T follicular helper cell (primary cell): ENCODE measurements at regions not wholly inside any gene's neighbourhood (a gene's known extent, or its start where the extent isn't known, plus 50 kb on each side); places are given as distances from the start of the nearest gene placed in this dataset.

Experiments
- DNase-seq: peaks from one replicate; pipeline ENCODE4 v3.0.0-alpha.2; 2020; ENCODE audit warnings: low read depth

DNA sequence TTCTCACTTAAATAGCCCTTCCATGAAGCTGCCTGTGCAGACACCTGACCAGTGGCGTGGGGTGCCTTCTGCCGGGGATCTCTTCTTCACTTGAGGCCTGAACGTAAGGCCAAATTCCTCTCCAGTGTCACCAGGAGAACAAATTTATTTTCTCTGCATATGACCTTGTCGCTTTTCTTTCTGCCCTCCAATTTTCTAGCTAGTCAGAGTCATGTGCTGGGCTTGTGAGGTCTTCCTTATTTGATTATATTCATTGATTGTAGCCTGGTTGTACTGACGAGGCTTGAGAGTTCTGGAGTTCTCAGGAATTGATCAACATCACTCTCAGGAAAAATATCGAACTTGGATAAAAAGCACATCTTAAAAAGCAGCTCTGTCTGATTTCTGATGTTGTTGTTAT lies 255.7 kb downstream of the BUB3 start:
- no peak for DNase-seq

DNA sequence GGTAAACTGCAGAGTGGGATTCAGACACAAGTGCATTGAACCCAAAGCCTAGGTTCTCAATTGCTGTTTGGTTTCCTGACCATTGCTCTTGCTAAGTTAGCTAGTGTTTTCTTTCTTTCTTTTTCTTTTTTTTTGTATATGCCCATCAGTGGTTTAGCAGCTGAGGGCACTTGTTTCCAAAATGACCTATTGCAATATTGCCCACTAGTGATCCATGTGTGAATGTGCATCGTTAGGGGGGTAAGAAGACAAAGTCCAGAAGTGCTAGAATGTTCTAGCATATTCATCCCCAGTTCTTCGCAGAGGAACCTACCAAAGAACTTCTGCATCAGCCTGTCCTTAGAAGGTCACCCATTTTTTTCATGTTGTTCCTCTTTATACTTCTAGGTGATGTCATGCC lies 252.8 kb upstream of the GPR26 start:
- DNase-seq: no peak

DNA sequence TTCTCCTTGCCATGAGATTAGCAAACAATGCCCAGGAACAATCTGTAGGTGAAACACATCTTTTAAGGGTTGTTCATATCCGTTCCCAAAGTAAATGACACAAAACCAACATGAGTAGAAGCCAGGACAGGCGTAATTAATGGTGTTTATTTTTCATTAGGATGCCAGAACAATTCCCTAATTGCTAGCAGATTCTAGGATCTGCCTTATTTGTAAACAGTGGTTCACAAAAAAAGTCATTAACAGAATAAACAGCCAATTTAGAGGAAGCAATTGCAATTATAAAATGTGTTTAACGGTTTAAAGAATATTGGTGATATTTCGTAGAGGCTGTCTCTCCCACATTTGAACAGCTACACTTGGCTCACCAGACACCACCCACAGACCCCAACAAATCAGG lies 250.6 kb upstream of the GPR26 start:
- DNase-seq: no peak

DNA sequence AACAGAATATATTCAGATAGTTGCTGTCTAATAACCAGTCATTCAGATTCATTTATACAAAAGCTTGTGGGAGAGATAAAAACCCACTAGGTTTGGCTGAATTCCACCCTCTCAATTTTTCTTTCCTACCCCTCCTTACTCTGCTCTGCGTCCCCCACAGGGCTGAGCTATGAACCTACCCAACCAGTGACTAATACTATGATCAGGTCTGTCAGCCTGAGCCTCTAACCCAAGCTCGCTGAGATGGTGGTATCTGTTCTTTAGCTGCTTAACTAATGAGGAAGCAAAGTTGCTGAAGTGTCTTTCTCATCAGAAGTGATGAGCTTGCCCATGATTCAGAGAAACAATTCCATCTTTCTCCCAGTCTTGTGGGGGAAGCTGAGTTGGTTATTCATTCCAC lies 248.7 kb upstream of the GPR26 start:
- DNase-seq: no peak

GRCh38 chr10:123421461-123421860 lies 244.7 kb upstream of the GPR26 start:
- DNase-seq: no peak

GRCh38 chr10:123422261-123422660 lies 243.9 kb upstream of the GPR26 start:
- DNase-seq: no peak

DNA sequence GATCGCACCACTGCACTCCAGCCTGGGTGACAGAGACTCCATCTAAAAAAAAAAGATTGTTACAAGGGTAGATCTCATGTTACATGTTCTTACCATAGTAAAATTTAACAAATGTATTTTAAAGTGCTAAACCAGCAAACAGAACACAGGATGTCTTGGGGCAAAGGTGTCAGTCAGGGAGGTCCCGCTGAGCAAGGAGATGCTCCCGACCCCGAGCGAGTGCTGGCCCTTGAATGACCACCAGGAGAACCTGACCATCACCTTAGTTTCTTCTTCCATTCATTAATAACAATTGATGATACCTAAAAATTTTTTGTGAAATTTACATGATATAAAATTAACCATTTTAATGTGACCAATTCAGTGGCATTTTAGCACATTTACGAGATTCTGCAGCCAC lies 241.6 kb upstream of the GPR26 start:
- no peak for DNase-seq

GRCh38 chr10:123425680-123426079 lies 240.5 kb upstream of the GPR26 start:
- DNase-seq: no peak

GRCh38 chr10:123427165-123427786 lies 238.9 kb upstream of the GPR26 start:
- no peak for DNase-seq

GRCh38 chr10:123428391-123428790 lies 237.8 kb upstream of the GPR26 start:
- no peak for DNase-seq

- DNase-seq: no peak
These were observed 236.4 kb upstream of the GPR26 start for GRCh38 chr10:123429706-123430221.

GRCh38 chr10:123433539-123433938 lies 232.6 kb upstream of the GPR26 start:
- DNase-seq: no peak

- no peak for DNase-seq
These were observed 231.6 kb upstream of the GPR26 start for GRCh38 chr10:123434435-123435039.

- no peak for DNase-seq
These were observed 223.3 kb upstream of the GPR26 start for GRCh38 chr10:123442901-123443300.

- DNase-seq: no peak
These were observed 222.2 kb upstream of the GPR26 start for GRCh38 chr10:123443924-123444323.

- no peak for DNase-seq
These were observed 220.8 kb upstream of the GPR26 start for GRCh38 chr10:123445261-123445775.

DNA sequence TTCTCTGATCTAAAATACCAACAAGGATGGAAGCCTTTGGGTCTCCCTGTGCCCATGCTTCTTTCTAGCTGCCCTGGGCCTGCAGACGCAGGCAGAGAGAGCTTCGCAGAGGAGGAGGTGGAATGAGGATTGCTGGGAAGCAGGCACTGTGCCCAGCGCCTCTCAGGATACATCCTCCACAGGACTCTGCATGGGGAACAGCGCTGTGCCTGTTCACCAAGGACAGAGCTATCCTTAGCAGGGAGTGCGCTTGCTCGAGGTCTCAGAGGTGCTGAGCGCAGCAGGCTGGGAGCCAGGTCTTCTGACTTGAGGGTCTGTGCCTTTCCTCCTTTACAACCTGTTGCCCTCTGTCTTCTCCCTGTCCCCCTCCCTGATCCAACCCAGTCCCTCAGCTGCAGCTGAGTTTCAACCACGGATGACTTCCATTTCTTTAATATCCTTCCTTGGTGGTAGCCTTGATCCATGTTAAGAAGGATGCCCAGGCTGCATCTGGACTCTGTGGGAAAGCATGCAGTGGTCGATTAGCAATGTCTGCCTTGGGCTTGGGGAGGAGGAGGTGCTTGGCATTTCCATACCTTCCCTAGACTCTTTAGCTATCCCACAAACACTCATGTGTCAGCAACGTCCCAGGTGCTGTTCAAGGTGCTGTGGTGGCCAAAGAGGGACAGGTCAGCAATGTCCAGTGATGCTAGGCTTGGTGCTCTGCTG lies 219.6 kb upstream of the GPR26 start:
- no peak for DNase-seq

DNA sequence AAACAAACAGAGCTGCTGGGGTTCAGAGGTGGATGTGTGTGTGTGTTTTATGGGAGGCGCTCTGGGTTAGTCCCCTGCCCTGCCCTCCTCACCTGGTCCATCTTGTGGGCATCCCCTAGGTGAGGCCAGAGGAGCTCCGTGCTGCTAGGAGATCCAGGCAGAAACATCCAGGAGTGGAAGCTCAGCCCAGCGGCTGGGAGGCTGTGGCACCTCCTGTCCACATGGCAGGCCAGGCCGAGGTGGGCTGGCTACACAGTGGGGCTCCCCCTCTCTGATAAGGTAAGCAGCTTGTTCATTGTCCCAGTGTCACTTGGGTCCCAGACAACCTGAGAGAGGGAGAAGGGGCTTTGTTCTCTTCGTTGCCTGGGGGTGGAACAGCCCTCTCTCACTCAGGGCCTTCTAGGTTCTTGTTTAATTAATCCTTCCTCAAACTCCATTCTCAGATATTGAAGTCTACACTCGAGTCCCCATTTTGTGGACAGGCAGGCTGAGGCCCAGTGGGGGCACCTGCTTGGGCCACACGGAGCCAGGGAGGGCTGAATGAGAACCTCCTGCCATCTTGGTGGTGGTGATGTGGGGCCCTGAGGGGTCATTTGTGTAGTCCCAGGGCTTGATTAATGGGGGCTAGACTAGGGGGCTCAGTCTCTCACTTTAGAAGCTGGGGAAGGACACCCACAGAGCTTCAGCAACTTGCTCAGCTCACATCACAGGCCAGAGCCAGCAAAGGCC lies 216.8 kb upstream of the GPR26 start:
- DNase-seq: no peak

DNA sequence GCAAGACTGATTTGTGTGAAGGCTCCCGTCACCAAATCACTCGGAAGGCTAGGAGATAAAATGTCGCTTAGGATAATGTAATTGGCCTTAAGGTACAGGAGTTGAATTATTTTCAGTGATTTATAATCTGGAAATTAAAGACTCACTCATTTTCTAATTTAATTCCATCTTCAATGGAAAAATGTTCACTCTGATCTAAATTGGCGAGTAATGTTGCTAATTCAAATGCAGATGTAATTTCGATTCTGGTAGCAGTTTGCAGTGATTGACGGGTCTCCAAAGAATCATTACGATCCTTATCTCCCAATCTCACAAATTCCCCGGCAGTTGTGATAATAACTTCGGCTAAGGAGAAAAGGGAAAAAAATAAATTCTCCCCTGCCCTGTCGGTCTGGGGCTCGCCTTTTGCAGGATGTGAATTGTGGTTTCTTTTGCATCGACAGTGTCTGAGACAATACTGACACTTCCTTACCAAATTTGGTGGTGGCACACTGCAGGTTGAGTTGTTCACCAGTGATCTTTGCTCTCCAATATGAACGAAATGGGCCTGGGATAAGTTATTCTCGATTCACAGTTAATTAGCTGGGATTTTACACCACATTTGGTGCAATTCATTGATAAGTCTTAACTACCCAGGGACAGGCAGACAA lies 215.1 kb upstream of the GPR26 start:
- no peak for DNase-seq

GRCh38 chr10:123451618-123452245 lies 214.4 kb upstream of the GPR26 start:
- DNase-seq: no peak

GRCh38 chr10:123454987-123455386 lies 211.2 kb upstream of the GPR26 start:
- DNase-seq: no peak
